Naive thymus-derived CD8-positive, alpha-beta T cell (primary cell): ENCODE measurements at regions not wholly inside any gene's neighbourhood (a gene's known extent, or its start where the extent isn't known, plus 50 kb on each side); places are given as distances from the start of the nearest gene placed in this dataset.
"Not testable (repeated sequence)": the region's sequence is repeated elsewhere in the genome, so short reads cannot be mapped to it uniquely, and the experiment has no call there.

Experiments
- ATAC-seq, 2 donors: fragments of 150-1000 bp; cut with Tn5 transposase in 1 of 2; sonication (Bioruptor Pico), chemical (Tn5 transposase) in 1 of 2; 1 replicate in 1 of 2; 2 replicates in 1 of 2; pipeline ENCODE4 v1.10.0; 2021; ENCODE audit warnings: mild to moderate bottlenecking in 2 of 2, moderate library complexity in 2 of 2
- POLR2A ChIA-PET: fragments of 350-600 bp; sonication (Branson Sonifier 250); formaldehyde crosslinking; loops from one replicate; lab custom pipeline; 2021; ENCODE audit warnings: antibody characterized with exemption; lab: Charles Lee
- DNase-seq, 10 donors: peaks; one replicate each; pipeline versions ENCODE4 v3.0.0 to v3.0.0-alpha.2; 2020 to 2022
- H3K27ac Mint-ChIP-seq, 10 donors: one replicate each; pipeline ENCODE4 v1.8.0; 2020 to 2022; ENCODE audit warnings: mild to moderate bottlenecking in 10 of 10, mixed read lengths in 10 of 10, moderate library complexity in 4 of 10, inconsistent platforms in 1 of 10
- H3K27me3 Mint-ChIP-seq, 5 donors: one replicate each; pipeline ENCODE4 v1.8.0; 2021 to 2022; ENCODE audit warnings: mixed read lengths in 5 of 5
- H3K36me3 Mint-ChIP-seq, 3 donors: one replicate each; pipeline ENCODE4 v1.8.0; 2020 to 2022; ENCODE audit warnings: mixed read lengths in 3 of 3, mild to moderate bottlenecking in 2 of 3, inconsistent platforms in 1 of 3
- H3K4me1 Mint-ChIP-seq, 4 donors: one replicate each; pipeline ENCODE4 v1.8.0; 2021 to 2022; ENCODE audit warnings: mixed read lengths in 4 of 4
- H3K4me3 Mint-ChIP-seq, 10 donors: one replicate each; pipeline ENCODE4 v1.8.0; 2020 to 2022; ENCODE audit warnings: mild to moderate bottlenecking in 10 of 10, mixed read lengths in 10 of 10, moderate library complexity in 6 of 10, inconsistent platforms in 1 of 10
- H3K9me3 Mint-ChIP-seq, 9 donors: one replicate each; pipeline ENCODE4 v1.8.0; 2020 to 2022; ENCODE audit warnings: mixed read lengths in 9 of 9, mild to moderate bottlenecking in 3 of 9, inconsistent platforms in 1 of 9, moderate library complexity in 1 of 9

GRCh38 chrX:148270499-148270898, 229.9 kb upstream of the AFF2 start:
- H3K36me3 Mint-ChIP-seq = no peaks in the 10 kb centered on the region

DNA sequence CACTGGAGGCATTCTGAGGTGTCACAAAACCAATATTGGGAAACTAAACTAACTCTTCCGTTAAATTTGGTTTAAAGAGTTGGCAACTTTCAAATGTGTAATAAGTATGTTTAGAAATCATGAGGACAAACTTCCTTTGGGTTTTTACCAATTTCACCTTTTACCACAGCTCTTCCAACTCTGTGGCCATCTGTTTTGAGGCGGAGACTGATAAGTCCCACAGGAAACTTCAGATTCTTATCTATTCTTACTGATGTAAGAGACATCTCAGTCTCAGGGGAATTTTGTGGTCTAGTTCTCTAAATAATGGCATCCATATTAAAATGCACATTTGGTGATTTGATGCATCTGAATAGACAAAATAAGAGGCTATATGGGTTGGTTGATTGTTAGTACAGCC, 229.2 kb upstream of the AFF2 start:
- DNase-seq (no peak), ATAC-seq (no peak)
- no peaks in the 10 kb centered on the region for H3K9me3 Mint-ChIP-seq
- peak overlapping the region in 2 of 10 donors; percentile 11 to 54 for H3K27ac Mint-ChIP-seq
- no peaks in the 10 kb centered on the region for H3K36me3 Mint-ChIP-seq
- POLR2A ChIA-PET = no interaction called here
- H3K4me1 Mint-ChIP-seq = peaks cover 2 to 29% (median 21%) of the 10 kb centered on the region in 4 donors
- no peaks in the 10 kb centered on the region for H3K27me3 Mint-ChIP-seq
- H3K4me3 Mint-ChIP-seq = no peak overlapping the region

More at GRCh38 chrX:148270499-148270898, 229.9 kb upstream of the AFF2 start:
- DNase-seq (peak in 2 of 10 donors; percentile 31 to 39), ATAC-seq (peak; percentile 93 to 95)
- H3K4me1 Mint-ChIP-seq = peaks cover 1 to 28% (median 19%) of the 10 kb centered on the region in 4 donors
- no peaks in the 10 kb centered on the region for H3K27me3 Mint-ChIP-seq
- POLR2A ChIA-PET = interaction anchor here (0.6 to 1.1 kb wide), 2 partner anchors 11 to 181 kb away, joined by 3 to 4 read pairs; no protein-coding TSS in a partner anchor
- H3K27ac Mint-ChIP-seq = peak overlapping the region in 4 of 10 donors; percentile 11 to 82 (median 40)
- H3K4me3 Mint-ChIP-seq = peak overlapping the region in 4 of 10 donors; percentile 10 to 33 (median 16)
- H3K9me3 Mint-ChIP-seq = no peaks in the 10 kb centered on the region

DNA sequence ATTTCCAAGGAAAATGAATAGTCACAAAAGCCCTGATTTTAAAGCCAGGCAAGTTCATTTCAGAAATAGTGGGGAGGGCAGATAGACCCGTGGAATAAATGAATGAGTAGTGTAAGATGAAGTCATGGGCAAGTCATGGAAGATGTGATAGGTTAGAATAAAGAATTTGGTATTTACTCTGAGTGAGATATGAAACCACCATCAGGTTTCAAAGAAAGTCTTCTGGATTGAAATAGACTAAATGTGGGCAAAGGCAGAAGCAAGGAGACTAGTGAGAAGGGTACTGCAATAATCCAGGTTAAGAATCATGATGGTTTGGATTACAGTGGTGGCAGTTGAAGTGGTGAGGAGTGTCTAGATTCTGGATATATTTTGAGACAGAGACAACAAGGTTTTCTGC, 218.5 kb upstream of the AFF2 start:
- peak overlapping the region in 5 of 10 donors; percentile 1 to 37 (median 26) for H3K4me3 Mint-ChIP-seq
- peak overlapping the region in 7 of 10 donors; percentile 2 to 93 (median 56) for H3K27ac Mint-ChIP-seq
- DNase-seq (no peak), ATAC-seq (no peak)
- peaks cover 17 to 41% (median 34%) of the 10 kb centered on the region in 4 donors for H3K4me1 Mint-ChIP-seq
- peaks cover 0 to 5% (median 0%) of the 10 kb centered on the region in 3 donors for H3K36me3 Mint-ChIP-seq
- POLR2A ChIA-PET = no interaction called here
- no peaks in the 10 kb centered on the region for H3K9me3 Mint-ChIP-seq
- no peaks in the 10 kb centered on the region for H3K27me3 Mint-ChIP-seq

DNA sequence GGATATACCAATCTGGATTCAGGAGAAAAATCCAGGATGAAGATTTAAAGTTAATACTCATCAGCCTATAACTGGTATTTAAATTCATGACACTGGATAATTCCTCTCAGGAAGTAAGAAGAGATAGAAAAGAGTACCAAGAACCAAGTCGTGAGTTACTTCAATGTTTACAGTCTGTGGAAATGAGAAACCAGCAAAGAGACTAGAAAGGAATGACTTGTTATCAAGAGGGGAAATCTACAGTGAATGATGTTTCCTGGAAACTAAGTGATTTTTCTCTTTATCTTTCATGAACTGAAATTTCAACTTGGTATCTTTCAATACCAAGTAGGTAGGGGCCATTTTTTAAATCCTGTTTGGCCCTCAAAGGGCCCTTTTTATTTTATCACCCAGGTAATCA, 217.9 kb upstream of the AFF2 start:
- H3K27me3 Mint-ChIP-seq = no peaks in the 10 kb centered on the region
- peaks cover 16 to 35% (median 30%) of the 10 kb centered on the region in 4 donors for H3K4me1 Mint-ChIP-seq
- H3K36me3 Mint-ChIP-seq = peaks cover 0 to 1% (median 0%) of the 10 kb centered on the region in 3 donors
- peak overlapping the region in 5 of 10 donors; percentile 1 to 30 (median 19) for H3K4me3 Mint-ChIP-seq
- ATAC-seq (peak; percentile 23 to 47), DNase-seq (peak in 2 of 10 donors; percentile 15 to 24)
- POLR2A ChIA-PET = no interaction called here
- no peaks in the 10 kb centered on the region for H3K9me3 Mint-ChIP-seq
- peak overlapping the region in 8 of 10 donors; percentile 35 to 93 (median 62) for H3K27ac Mint-ChIP-seq

DNA sequence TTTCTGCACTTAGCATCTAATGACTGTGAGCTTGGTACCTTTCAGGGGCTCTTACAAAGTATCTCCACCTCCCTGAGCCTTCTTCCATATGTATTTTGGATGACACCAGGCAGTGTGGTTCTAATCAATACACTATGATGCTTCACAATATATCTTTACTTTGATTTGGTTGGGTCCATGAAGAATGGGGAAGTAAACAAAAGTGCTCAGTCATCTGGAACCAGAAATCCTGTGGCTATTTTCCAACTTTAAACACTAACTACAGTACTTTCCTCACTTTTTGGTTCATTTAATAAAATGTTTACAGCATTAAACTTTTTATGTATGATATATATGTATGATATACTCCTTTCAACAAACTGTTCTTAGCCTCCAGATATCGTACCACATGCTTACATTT, 216.4 kb upstream of the AFF2 start:
- Mint-ChIP-seq H3K36me3 (no peaks in the 10 kb centered on the region), H3K4me3 (no peak overlapping the region), H3K27me3 (no peaks in the 10 kb centered on the region), H3K4me1 (peaks cover 16 to 35% (median 30%) of the 10 kb centered on the region in 4 donors), H3K9me3 (no peaks in the 10 kb centered on the region), H3K27ac (no peak overlapping the region)
- POLR2A ChIA-PET = no interaction called here
- DNase-seq (no peak), ATAC-seq (no peak)

DNA sequence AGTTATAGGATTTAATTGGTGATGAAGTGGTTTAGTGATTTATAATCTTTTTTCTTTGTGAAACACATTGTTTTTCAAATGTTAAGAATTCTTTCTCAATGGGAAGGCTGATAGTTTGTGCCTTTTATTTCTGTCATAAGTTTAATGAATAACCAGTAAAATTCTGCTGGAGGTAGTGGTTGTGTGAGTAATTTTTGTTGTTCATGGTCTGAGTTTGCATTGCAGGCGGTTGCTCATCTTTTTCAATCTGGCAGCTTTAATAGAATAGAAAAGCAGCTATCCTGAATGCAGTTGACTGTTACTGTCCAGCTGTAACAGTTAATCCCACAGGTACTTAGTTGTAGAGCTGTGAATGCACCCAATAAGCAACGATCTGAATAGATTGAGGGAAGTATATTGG, 215.6 kb upstream of the AFF2 start:
- no peak overlapping the region for H3K4me3 Mint-ChIP-seq
- H3K27ac Mint-ChIP-seq = peak overlapping the region in 1 of 10 donors; percentile 53
- H3K27me3 Mint-ChIP-seq = no peaks in the 10 kb centered on the region
- H3K36me3 Mint-ChIP-seq = no peaks in the 10 kb centered on the region
- peaks cover 16 to 34% (median 28%) of the 10 kb centered on the region in 4 donors for H3K4me1 Mint-ChIP-seq
- H3K9me3 Mint-ChIP-seq = no peaks in the 10 kb centered on the region
- DNase-seq (no peak), ATAC-seq (no peak)
- POLR2A ChIA-PET = no interaction called here

DNA sequence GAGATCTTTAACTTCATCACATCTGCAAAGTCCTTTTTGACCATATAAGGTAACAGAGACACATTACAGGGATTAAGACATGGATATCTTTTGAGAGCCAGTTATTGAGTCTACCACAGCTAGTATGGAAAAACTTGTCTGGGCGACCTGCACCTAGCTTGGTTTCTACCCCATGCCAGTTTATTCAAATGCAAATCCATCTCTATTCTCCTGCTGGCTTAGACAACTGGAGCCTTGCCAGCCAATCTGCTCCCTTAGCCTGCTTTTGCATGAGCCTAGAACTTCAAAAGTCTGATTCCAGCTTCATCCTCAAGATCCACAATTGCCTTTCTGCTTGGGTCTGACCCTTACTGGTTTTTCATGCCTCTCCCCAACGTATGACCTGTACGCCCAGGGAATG, 212.0 kb upstream of the AFF2 start:
- DNase-seq (no peak), ATAC-seq (no peak)
- Mint-ChIP-seq H3K4me3 (no peak overlapping the region), H3K4me1 (peaks cover 6 to 10% (median 8%) of the 10 kb centered on the region in 4 donors), H3K27me3 (no peaks in the 10 kb centered on the region), H3K27ac (no peak overlapping the region), H3K36me3 (no peaks in the 10 kb centered on the region), H3K9me3 (no peaks in the 10 kb centered on the region)
- POLR2A ChIA-PET = no interaction called here

- no peak for DNase-seq
- POLR2A ChIA-PET = no interaction called here
- Mint-ChIP-seq H3K9me3 (no peaks in the 10 kb centered on the region), H3K27ac (no peak overlapping the region), H3K4me3 (no peak overlapping the region), H3K4me1 (peaks cover 6 to 10% (median 7%) of the 10 kb centered on the region in 4 donors), H3K27me3 (no peaks in the 10 kb centered on the region), H3K36me3 (no peaks in the 10 kb centered on the region)
- ATAC-seq = no peak
Observed at GRCh38 chrX:148290041-148290440, 210.4 kb upstream of the AFF2 start.

DNA sequence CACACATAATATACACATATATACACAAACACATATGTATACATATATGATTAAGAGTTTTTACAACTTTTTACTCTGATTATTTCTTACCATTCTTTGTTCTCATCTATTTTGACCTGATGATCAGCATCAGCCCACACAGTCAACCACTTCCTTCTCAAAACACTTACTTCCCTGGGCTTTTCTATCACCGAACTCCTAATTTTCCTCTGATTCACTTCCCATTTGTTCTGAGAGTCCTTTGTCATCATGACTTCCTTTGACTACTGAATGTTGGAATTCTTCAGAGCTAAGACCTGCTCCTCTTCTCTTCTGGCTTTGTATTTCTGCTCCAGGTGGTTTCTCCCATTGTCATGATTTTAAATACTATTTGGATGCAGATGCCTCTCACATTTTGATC, 209.5 kb upstream of the AFF2 start:
- peaks cover 6 to 11% (median 10%) of the 10 kb centered on the region in 4 donors for H3K4me1 Mint-ChIP-seq
- no peak for ATAC-seq
- H3K36me3 Mint-ChIP-seq = peaks cover 0 to 6% (median 0%) of the 10 kb centered on the region in 3 donors
- peaks cover 0 to 9% (median 3%) of the 10 kb centered on the region in 9 donors for H3K9me3 Mint-ChIP-seq
- POLR2A ChIA-PET = no interaction called here
- H3K4me3 Mint-ChIP-seq = no peak overlapping the region
- DNase-seq = no peak
- peak overlapping the region in 1 of 10 donors; percentile 16 for H3K27ac Mint-ChIP-seq
- no peaks in the 10 kb centered on the region for H3K27me3 Mint-ChIP-seq

DNA sequence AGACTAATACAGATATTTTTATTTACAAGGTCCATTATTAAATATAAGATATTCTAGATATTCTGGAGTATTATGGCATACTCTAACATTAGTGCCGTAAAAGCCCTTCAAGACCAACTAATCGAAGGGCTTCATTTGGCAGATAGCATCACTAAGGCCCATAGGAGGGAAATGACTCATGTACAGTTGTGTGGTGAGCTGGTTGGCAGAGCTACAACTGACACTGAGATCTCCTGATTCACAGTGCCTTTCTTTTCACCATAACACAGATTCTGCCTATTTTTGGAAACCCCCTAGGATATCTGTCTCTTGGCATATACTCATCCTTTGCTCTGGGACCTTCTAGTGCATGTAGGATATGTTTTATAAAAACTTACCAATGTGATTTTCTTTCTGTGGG, 201.7 kb upstream of the AFF2 start:
- POLR2A ChIA-PET = no interaction called here
- DNase-seq = no peak
- H3K27me3 Mint-ChIP-seq = no peaks in the 10 kb centered on the region

DNA sequence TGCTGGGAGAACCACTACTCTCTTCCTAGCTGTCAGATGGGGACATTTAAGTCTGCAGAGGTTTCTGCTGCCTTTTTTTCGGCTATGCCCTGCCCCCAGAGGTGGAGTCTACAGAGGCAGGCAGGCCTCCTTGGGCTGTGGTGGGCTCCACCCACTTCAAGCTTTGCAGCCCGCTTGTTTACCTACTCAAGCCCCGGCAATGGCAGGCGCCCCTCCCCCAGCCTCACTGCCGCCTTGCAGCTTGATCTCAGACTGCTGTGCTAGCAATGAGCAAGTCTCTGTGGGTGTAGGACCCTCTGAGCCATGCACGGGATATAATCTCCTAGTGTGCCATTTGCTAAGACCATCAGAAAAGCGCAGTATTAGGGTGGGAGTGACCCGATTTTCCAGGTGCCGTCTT, 195.2 kb upstream of the AFF2 start:
- POLR2A ChIA-PET, H3K4me3 Mint-ChIP-seq, ATAC-seq, DNase-seq, H3K9me3 Mint-ChIP-seq, H3K27me3 Mint-ChIP-seq, H3K36me3 Mint-ChIP-seq, H3K27ac Mint-ChIP-seq: not testable (repeated sequence)
- H3K4me1 Mint-ChIP-seq = peaks cover 6 to 19% (median 14%) of the 10 kb centered on the region in 4 donors

More for the DNA sequence above, 201.7 kb upstream of the AFF2 start:
- Mint-ChIP-seq H3K4me3 (no peak overlapping the region), H3K9me3 (peaks cover 0 to 15% (median 6%) of the 10 kb centered on the region in 9 donors), H3K27ac (no peak overlapping the region), H3K36me3 (peaks cover 0 to 20% (median 0%) of the 10 kb centered on the region in 3 donors), H3K4me1 (peaks cover 0 to 6% (median 5%) of the 10 kb centered on the region in 4 donors)
- no peak for ATAC-seq

DNA sequence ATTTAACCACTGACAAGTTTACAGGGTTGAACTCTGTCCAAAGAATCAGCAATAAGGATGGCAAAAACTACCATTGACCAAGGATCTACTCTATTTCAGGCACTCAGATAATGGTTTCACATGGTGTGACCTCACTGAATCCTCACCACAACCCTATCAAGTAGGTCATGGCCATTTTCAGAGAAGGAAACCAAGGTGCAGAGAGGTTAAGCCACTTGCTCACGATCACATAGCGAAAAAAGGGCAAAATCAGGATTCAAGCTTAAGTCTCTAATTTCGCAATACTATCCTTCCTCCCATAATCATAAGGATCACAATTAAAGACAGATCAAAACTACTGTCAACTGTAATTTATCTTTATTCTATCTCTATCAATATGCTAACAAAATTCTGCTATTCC, 191.0 kb upstream of the AFF2 start:
- peak overlapping the region in 2 of 10 donors; percentile 2 to 17 for H3K27ac Mint-ChIP-seq

DNA sequence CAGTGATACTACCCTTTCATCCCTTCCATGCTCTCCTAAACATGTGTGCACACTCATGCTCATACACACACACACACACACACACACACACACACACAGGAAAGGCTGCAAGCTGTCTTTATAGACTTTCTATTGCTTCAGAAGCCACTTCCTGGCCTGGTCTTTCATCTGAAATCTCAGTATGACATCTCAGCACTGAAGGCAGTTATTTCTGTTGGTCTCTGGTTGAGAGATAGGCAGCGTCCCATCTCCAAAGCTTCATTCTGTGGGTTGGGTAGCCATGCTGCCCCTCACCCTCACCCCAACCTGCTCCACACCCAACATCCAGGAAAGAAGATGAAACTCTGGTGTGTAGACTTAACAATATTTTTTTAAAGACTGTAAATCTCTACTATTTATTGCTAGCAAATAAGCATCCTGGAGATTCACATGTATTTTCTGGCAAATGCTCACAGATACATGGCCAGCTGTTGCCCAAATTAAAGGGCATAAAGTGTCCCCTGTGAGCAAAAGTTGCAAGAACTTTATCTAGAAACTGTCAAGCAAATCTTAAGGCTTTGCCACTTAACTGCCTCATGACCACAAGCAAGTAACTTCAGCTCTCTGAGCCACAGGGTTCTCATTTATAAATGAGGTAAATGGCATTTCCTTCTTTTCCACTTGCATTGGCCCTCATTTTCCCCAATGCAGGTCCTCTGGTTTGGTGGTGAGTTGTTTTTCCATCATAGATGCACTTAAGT, 189.8 kb upstream of the AFF2 start:
- peak; percentile 92 to 94 for ATAC-seq
- H3K9me3 Mint-ChIP-seq = peaks cover 0 to 2% (median 0%) of the 10 kb centered on the region in 9 donors
- peak overlapping the region; percentile 37 to 94 (median 85) for H3K27ac Mint-ChIP-seq
- POLR2A ChIA-PET = interaction anchor here (0.7 to 2.4 kb wide), 6 partner anchors 21 to 70 kb away, joined by 3 to 7 read pairs (median 4); no protein-coding TSS in a partner anchor
- peaks cover 15 to 41% (median 34%) of the 10 kb centered on the region in 4 donors for H3K4me1 Mint-ChIP-seq
- no peaks in the 10 kb centered on the region for H3K36me3 Mint-ChIP-seq
- DNase-seq = peak in 9 of 10 donors; percentile 27 to 87 (median 62)
- H3K27me3 Mint-ChIP-seq = no peaks in the 10 kb centered on the region
- H3K4me3 Mint-ChIP-seq = peak overlapping the region; percentile 28 to 85 (median 72)

More for the DNA sequence above, 191.0 kb upstream of the AFF2 start:
- Mint-ChIP-seq H3K36me3 (no peaks in the 10 kb centered on the region), H3K27me3 (no peaks in the 10 kb centered on the region), H3K4me1 (peaks cover 15 to 41% (median 34%) of the 10 kb centered on the region in 4 donors), H3K9me3 (peaks cover 0 to 3% (median 0%) of the 10 kb centered on the region in 9 donors), H3K4me3 (peak overlapping the region in 3 of 10 donors; percentile 31 to 52 (median 35))
- ATAC-seq = no peak
- POLR2A ChIA-PET = interaction anchor here (1.1 to 2.4 kb wide), 2 partner anchors 22 to 25 kb away, joined by 3 to 7 read pairs; no protein-coding TSS in a partner anchor
- DNase-seq = no peak
